HL-60 (cell line): ENCODE measurements at regions not wholly inside any gene's neighbourhood (a gene's known extent, or its start where the extent isn't known, plus 50 kb on each side); places are given as distances from the start of the nearest gene placed in this dataset.

Experiments
- CTCF ChIP-seq: IDR thresholded peaks from one replicate; pipeline ENCODE4 v1.5.1; 2011; ENCODE audit warnings: low read length, control low read depth, inconsistent platforms; ENCODE audit not compliant: insufficient read depth
- GABPA ChIP-seq: IDR thresholded peaks from 2 replicates; pipeline ENCODE4 v1.6.1; 2012; ENCODE audit warnings: low read depth
- POLR2AphosphoS5 ChIP-seq: IDR thresholded peaks from 2 replicates; pipeline ENCODE4 v1.6.1; 2012; ENCODE audit warnings: low read depth
- TF ChIP-seq, protein P1 (sequence below): IDR thresholded peaks from 2 replicates; pipeline ENCODE4 v1.6.1; 2012; ENCODE audit warnings: low read depth; ENCODE audit not compliant: insufficient replicate concordance

DNA sequence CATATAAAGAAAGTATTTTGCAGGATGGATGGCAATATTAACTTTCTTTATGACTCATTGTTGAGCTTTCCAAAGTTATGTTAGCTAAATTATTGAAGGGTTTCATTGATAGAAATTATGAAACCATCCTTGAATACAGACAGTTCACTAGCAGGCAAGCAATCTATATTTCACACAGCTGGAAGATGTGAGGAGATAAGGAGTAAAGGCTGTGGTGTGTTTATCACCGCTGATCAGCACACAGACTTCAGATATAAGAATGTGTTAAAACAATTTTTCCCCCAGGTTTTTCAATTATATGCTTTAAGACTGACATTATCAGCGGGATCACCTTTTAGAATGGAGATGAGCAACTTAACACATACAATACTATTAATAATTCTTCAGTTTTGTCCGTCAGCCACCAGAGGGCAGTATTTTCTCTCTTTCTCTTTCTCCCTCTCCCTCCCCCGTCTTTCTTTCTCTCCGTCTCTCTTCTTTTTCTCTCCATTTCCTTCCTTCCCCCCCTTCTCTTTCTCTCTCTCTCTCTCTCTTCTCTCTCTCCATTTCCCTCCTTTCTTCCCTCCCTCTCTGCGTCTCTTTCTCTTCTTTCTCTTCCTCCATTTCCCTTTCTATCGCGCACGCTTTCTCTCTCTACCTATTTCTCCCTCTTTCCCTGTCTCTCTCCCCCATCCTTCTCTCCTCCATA lies 62.9 kb upstream of the FAM171A1 start:
- TF ChIP-seq CTCF: peak; percentile 3
- TF ChIP-seq, protein P1, sequence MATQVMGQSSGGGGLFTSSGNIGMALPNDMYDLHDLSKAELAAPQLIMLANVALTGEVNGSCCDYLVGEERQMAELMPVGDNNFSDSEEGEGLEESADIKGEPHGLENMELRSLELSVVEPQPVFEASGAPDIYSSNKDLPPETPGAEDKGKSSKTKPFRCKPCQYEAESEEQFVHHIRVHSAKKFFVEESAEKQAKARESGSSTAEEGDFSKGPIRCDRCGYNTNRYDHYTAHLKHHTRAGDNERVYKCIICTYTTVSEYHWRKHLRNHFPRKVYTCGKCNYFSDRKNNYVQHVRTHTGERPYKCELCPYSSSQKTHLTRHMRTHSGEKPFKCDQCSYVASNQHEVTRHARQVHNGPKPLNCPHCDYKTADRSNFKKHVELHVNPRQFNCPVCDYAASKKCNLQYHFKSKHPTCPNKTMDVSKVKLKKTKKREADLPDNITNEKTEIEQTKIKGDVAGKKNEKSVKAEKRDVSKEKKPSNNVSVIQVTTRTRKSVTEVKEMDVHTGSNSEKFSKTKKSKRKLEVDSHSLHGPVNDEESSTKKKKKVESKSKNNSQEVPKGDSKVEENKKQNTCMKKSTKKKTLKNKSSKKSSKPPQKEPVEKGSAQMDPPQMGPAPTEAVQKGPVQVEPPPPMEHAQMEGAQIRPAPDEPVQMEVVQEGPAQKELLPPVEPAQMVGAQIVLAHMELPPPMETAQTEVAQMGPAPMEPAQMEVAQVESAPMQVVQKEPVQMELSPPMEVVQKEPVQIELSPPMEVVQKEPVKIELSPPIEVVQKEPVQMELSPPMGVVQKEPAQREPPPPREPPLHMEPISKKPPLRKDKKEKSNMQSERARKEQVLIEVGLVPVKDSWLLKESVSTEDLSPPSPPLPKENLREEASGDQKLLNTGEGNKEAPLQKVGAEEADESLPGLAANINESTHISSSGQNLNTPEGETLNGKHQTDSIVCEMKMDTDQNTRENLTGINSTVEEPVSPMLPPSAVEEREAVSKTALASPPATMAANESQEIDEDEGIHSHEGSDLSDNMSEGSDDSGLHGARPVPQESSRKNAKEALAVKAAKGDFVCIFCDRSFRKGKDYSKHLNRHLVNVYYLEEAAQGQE: no peak
- TF ChIP-seq POLR2AphosphoS5: no peak
- no peak for TF ChIP-seq GABPA
